ENCODE measurements at regions not wholly inside any gene's neighbourhood (a gene's known extent, or its start where the extent isn't known, plus 50 kb on each side); places are given as distances from the start of the nearest gene placed in this dataset.

GRCh38 chr4:107148904-107149303 lies 112.8 kb upstream of the DKK2 start:
- H3K27me3 ChIP-seq (ENCODE audit: insufficient read depth, low read depth, severe bottlenecking) = no peaks in the 10 kb centered on the region
- no peaks in the 10 kb centered on the region for H3K36me3 ChIP-seq
- TF ChIP-seq, protein P1, sequence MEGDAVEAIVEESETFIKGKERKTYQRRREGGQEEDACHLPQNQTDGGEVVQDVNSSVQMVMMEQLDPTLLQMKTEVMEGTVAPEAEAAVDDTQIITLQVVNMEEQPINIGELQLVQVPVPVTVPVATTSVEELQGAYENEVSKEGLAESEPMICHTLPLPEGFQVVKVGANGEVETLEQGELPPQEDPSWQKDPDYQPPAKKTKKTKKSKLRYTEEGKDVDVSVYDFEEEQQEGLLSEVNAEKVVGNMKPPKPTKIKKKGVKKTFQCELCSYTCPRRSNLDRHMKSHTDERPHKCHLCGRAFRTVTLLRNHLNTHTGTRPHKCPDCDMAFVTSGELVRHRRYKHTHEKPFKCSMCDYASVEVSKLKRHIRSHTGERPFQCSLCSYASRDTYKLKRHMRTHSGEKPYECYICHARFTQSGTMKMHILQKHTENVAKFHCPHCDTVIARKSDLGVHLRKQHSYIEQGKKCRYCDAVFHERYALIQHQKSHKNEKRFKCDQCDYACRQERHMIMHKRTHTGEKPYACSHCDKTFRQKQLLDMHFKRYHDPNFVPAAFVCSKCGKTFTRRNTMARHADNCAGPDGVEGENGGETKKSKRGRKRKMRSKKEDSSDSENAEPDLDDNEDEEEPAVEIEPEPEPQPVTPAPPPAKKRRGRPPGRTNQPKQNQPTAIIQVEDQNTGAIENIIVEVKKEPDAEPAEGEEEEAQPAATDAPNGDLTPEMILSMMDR (IDR thresholded peaks at IDR 0.05; ENCODE audit: low read depth, low read length) = no peak
- no peak overlapping the region for H3K27ac ChIP-seq
- no peaks in the 10 kb centered on the region for H3K9me3 ChIP-seq (ENCODE audit: severe bottlenecking)
- DNase-seq = no peak
- H3K4me3 ChIP-seq (ENCODE audit: low read depth, low read length) = no peak overlapping the region

DNA sequence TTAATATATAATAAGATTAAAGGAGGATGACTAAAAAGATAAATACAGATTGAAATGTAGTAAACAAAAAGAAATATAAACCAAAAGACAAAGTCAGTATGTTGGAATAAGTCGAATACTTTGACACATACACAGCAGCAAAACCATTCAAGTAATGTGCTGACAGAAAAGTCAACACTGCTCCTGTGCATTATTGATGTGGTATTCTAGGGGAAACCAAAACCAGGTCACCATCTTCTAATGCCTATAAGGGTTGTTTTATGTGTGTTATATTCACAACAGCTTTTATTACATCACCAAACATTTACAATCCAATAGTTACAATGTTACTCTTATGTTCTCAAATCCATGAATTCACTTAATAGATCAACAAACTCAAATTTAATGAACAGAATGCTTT lies 111.8 kb upstream of the DKK2 start:
- no peaks in the 10 kb centered on the region for H3K36me3 ChIP-seq
- no peaks in the 10 kb centered on the region for H3K27me3 ChIP-seq (ENCODE audit: insufficient read depth, low read depth, severe bottlenecking)
- H3K9me3 ChIP-seq (ENCODE audit: severe bottlenecking) = no peaks in the 10 kb centered on the region
- no peak for DNase-seq
- H3K4me3 ChIP-seq (ENCODE audit: low read depth, low read length) = no peak overlapping the region
- H3K27ac ChIP-seq = no peak overlapping the region
- TF ChIP-seq, protein P1 (IDR thresholded peaks at IDR 0.05; ENCODE audit: low read depth, low read length) = no peak

GRCh38 chr4:107138433-107138832 lies 102.3 kb upstream of the DKK2 start:
- H3K27ac ChIP-seq = no peak overlapping the region
- DNase-seq = no peak
- H3K36me3 ChIP-seq = no peaks in the 10 kb centered on the region
- H3K27me3 ChIP-seq (ENCODE audit: insufficient read depth, low read depth, severe bottlenecking) = no peaks in the 10 kb centered on the region
- no peak overlapping the region for H3K4me3 ChIP-seq (ENCODE audit: low read depth, low read length)
- no peaks in the 10 kb centered on the region for H3K9me3 ChIP-seq (ENCODE audit: severe bottlenecking)
- TF ChIP-seq, protein P1 (IDR thresholded peaks at IDR 0.05; ENCODE audit: low read depth, low read length) = no peak

- TF ChIP-seq, protein P1 (IDR thresholded peaks at IDR 0.05; ENCODE audit: low read depth, low read length) = no peak
- Histone ChIP-seq H3K27me3 (ENCODE audit: insufficient read depth, low read depth, severe bottlenecking) (no peaks in the 10 kb centered on the region), H3K27ac (no peak overlapping the region), H3K36me3 (no peaks in the 10 kb centered on the region), H3K9me3 (ENCODE audit: severe bottlenecking) (no peaks in the 10 kb centered on the region), H3K4me3 (ENCODE audit: low read depth, low read length) (no peak overlapping the region)
- DNase-seq = no peak
Measured at GRCh38 chr4:107133965-107134653, 98.0 kb upstream of the DKK2 start.

GRCh38 chr4:107131295-107131694 lies 95.2 kb upstream of the DKK2 start:
- DNase-seq = no peak
- Histone ChIP-seq H3K27me3 (ENCODE audit: insufficient read depth, low read depth, severe bottlenecking) (no peaks in the 10 kb centered on the region), H3K9me3 (ENCODE audit: severe bottlenecking) (no peaks in the 10 kb centered on the region), H3K27ac (no peak overlapping the region), H3K36me3 (no peaks in the 10 kb centered on the region), H3K4me3 (ENCODE audit: low read depth, low read length) (no peak overlapping the region)
- TF ChIP-seq, protein P1 (IDR thresholded peaks at IDR 0.05; ENCODE audit: low read depth, low read length) = no peak

DNA sequence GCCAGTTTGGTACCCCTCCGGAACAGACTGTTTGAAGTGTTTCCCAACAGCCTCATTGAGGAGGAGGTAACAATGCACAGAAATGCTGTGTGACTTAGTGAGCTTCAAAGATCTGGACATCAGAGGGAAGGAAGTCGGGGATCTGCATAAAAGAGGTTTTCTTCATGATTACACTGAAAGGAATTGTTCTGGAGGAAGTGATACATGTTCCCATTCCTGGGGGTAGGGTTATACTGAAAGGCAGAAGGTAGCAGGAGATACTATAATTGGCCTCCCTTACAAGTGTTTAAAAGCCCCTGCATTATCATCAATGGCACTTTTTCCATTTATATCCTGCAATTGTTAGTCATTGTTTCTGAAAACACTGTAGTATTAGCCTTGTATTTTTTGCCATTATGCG lies 94.0 kb upstream of the DKK2 start:
- no peak for DNase-seq
- no peaks in the 10 kb centered on the region for H3K9me3 ChIP-seq (ENCODE audit: severe bottlenecking)
- TF ChIP-seq, protein P1 (IDR thresholded peaks at IDR 0.05; ENCODE audit: low read depth, low read length) = no peak
- no peak overlapping the region for H3K27ac ChIP-seq
- no peaks in the 10 kb centered on the region for H3K27me3 ChIP-seq (ENCODE audit: insufficient read depth, low read depth, severe bottlenecking)
- no peaks in the 10 kb centered on the region for H3K36me3 ChIP-seq
- no peak overlapping the region for H3K4me3 ChIP-seq (ENCODE audit: low read depth, low read length)
